T47D (cell line): ENCODE measurements at regions not wholly inside any gene's neighbourhood (a gene's known extent, or its start where the extent isn't known, plus 50 kb on each side); places are given as distances from the start of the nearest gene placed in this dataset.

Source experiments
- DNase-seq, 2 experiments: peaks; one replicate each; pipeline versions ENCODE4 v3.0.0 to v3.0.0-alpha.2; 2011 to 2012; ENCODE audit warnings: low read depth in 1 of 2, low spot score in 1 of 2
- JUND ChIP-seq: IDR thresholded peaks from 2 replicates; pipeline ENCODE4 v1.6.1; 2012; ENCODE audit warnings: low read depth
- in situ Hi-C: cut with HindIII; loops from 2 replicates; pipeline ENCODE4 v1.10.0; 2016; ENCODE audit warnings: low sequenced_read_pairs, low pct_unique_long_range_greater_than_20kb

- no peak for DNase-seq
- in situ Hi-C loops = no loop called here
- TF ChIP-seq JUND = no peak
These were observed 123.1 kb upstream of the SLC5A12 start for GRCh38 chr11:26844963-26845362.

GRCh38 chr11:26846227-26846626 lies 124.4 kb upstream of the SLC5A12 start:
- in situ Hi-C loops = no loop called here
- TF ChIP-seq JUND = no peak
- DNase-seq = no peak

- in situ Hi-C loops = no loop called here
- TF ChIP-seq JUND = no peak
- DNase-seq = no peak
These were observed 125.6 kb upstream of the SLC5A12 start for GRCh38 chr11:26847459-26847858.

- in situ Hi-C loops = no loop called here
- no peak for DNase-seq
- no peak for TF ChIP-seq JUND
These were observed 126.1 kb upstream of the SLC5A12 start for GRCh38 chr11:26847977-26848376.

GRCh38 chr11:26849036-26849435 lies 127.2 kb upstream of the SLC5A12 start:
- in situ Hi-C loops = no loop called here
- no peak for TF ChIP-seq JUND
- DNase-seq = no peak

GRCh38 chr11:26851291-26851690 lies 129.4 kb upstream of the SLC5A12 start:
- TF ChIP-seq JUND = no peak
- in situ Hi-C loops = no loop called here
- DNase-seq = no peak

GRCh38 chr11:26851696-26852095 lies 129.8 kb upstream of the SLC5A12 start:
- in situ Hi-C loops = no loop called here
- no peak for TF ChIP-seq JUND
- DNase-seq = no peak

GRCh38 chr11:26858098-26858497 lies 135.8 kb upstream of the FIBIN start:
- DNase-seq = no peak
- TF ChIP-seq JUND = no peak
- in situ Hi-C loops = no loop called here

GRCh38 chr11:26859416-26859815 lies 134.5 kb upstream of the FIBIN start:
- in situ Hi-C loops = no loop called here
- no peak for TF ChIP-seq JUND
- DNase-seq = no peak

- in situ Hi-C loops = no loop called here
- DNase-seq = no peak
These were observed 133.7 kb upstream of the FIBIN start for GRCh38 chr11:26860091-26860780.

GRCh38 chr11:26860895-26861294 lies 133.0 kb upstream of the FIBIN start:
- in situ Hi-C loops = no loop called here
- TF ChIP-seq JUND = no peak
- DNase-seq = no peak

More at GRCh38 chr11:26860091-26860780, 133.7 kb upstream of the FIBIN start:
- no peak for TF ChIP-seq JUND

- no peak for DNase-seq
- no peak for TF ChIP-seq JUND
- in situ Hi-C loops = no loop called here
These were observed 131.1 kb upstream of the FIBIN start for GRCh38 chr11:26862801-26863200.

- in situ Hi-C loops = no loop called here
- DNase-seq = no peak
- TF ChIP-seq JUND = no peak
These were observed 128.2 kb upstream of the FIBIN start for GRCh38 chr11:26865703-26866102.

GRCh38 chr11:26867286-26867685 lies 126.6 kb upstream of the FIBIN start:
- no peak for TF ChIP-seq JUND
- in situ Hi-C loops = no loop called here
- no peak for DNase-seq
